H1 (cell line): ENCODE measurements at regions not wholly inside any gene's neighbourhood (a gene's known extent, or its start where the extent isn't known, plus 50 kb on each side); places are given as distances from the start of the nearest gene placed in this dataset.

ENCODE experiments used
- CTCF ChIA-PET: fragments of 300-600 bp; sonication (Branson Sonifier 250); formaldehyde crosslinking; loops from one replicate; lab custom pipeline; 2021; ENCODE audit not compliant: partially characterized antibody; lab: Charles Lee
- POLR2A ChIA-PET: fragments of 300-600 bp; sonication (Branson Sonifier 250); formaldehyde crosslinking; loops from one replicate; lab custom pipeline; 2021; ENCODE audit warnings: inconsistent platforms; ENCODE audit not compliant: partially characterized antibody; lab: Charles Lee
- DNase-seq, 2 experiments: peaks; one replicate each; pipeline versions ENCODE4 v3.0.0 to v3.0.0-alpha.2; 2010 to 2022; ENCODE audit warnings: low spot score in 2 of 2, low read depth in 1 of 2, mixed read lengths in 1 of 2
- FAIRE-seq: peaks from 2 replicates; lab custom pipeline; 2011; peaks lifted over from hg19 to GRCh38; lab: Jason Lieb, UNC
- H2AFZ ChIP-seq: 2 replicates; pipeline ENCODE4 v1.8.1; 2012; ENCODE audit warnings: low read length, inconsistent platforms
- H2AK5ac ChIP-seq: 2 replicates; pipeline ENCODE4 v1.6.1; 2013; ENCODE audit warnings: low read depth, low read length
- H2BK120ac ChIP-seq: replicated peaks from 2 replicates; pipeline ENCODE3; 2013; ENCODE audit warnings: low read depth, low read length, inconsistent platforms
- H2BK12ac ChIP-seq: 2 replicates; pipeline ENCODE4 v1.6.1; 2013; ENCODE audit warnings: low read depth, low read length
- H2BK15ac ChIP-seq: 2 replicates; pipeline ENCODE4 v1.6.1; 2013; ENCODE audit warnings: low read length
- H2BK20ac ChIP-seq: 2 replicates; pipeline ENCODE4 v1.6.1; 2013; ENCODE audit warnings: low read length
- H2BK5ac ChIP-seq: 2 replicates; pipeline ENCODE4 v1.6.1; 2013; ENCODE audit warnings: low read depth, low read length
- H3K14ac ChIP-seq: 2 replicates; pipeline ENCODE4 v1.6.1; 2013; ENCODE audit warnings: inconsistent platforms; ENCODE audit not compliant: insufficient read length
- H3K18ac ChIP-seq: 2 replicates; pipeline ENCODE4 v1.6.1; 2013; ENCODE audit warnings: low read length; ENCODE audit errors: extremely low read depth
- H3K23ac ChIP-seq: 2 replicates; pipeline ENCODE4 v1.6.1; 2013; ENCODE audit warnings: inconsistent platforms; ENCODE audit not compliant: insufficient read length
- H3K23me2 ChIP-seq: 2 replicates; pipeline ENCODE4 v1.6.1; 2013; ENCODE audit warnings: low read depth, low read length
- H3K27ac ChIP-seq: 2 replicates; pipeline ENCODE4 v1.6.1; 2011; ENCODE audit warnings: low read depth, low read length, inconsistent platforms
- H3K27me3 ChIP-seq, 4 experiments: replicated peaks in 1 of 4; 1 replicate in 1 of 4; 2 replicates in 3 of 4; pipeline versions ENCODE4 v1.6.1 to v1.8.1; 2011 to 2013; ENCODE audit warnings: low read length in 3 of 4, mild to moderate bottlenecking in 3 of 4, inconsistent platforms in 2 of 4, mixed read lengths in 2 of 4, moderate library complexity in 1 of 4; ENCODE audit not compliant: control insufficient read depth in 3 of 4, insufficient read depth in 3 of 4; ENCODE audit errors: extremely low read depth in 1 of 4
- H3K36me3 ChIP-seq, 4 experiments: 2 replicates each; pipeline versions ENCODE4 v1.6.1 to v1.8.1; 2011 to 2013; ENCODE audit warnings: mild to moderate bottlenecking in 4 of 4, low read length in 3 of 4, moderate library complexity in 2 of 4, control low read depth in 1 of 4, inconsistent platforms in 1 of 4; ENCODE audit not compliant: insufficient read depth in 4 of 4, control insufficient read depth in 2 of 4
- H3K4ac ChIP-seq: replicated peaks from 2 replicates; pipeline ENCODE3; 2013; ENCODE audit warnings: low read length, low read depth, mixed read lengths, inconsistent platforms; ENCODE audit not compliant: insufficient read length
- H3K4me1 ChIP-seq, 4 experiments: replicated peaks in 1 of 4; 1 replicate in 1 of 4; 2 replicates in 3 of 4; pipeline versions ENCODE4 v1.6.1 to v1.8.1; 2011 to 2013; ENCODE audit warnings: low read length in 3 of 4, inconsistent platforms in 2 of 4, mixed read lengths in 1 of 4; ENCODE audit not compliant: insufficient read depth in 4 of 4, control insufficient read depth in 3 of 4
- H3K4me2 ChIP-seq, 2 experiments: 2 replicates each; pipeline versions ENCODE4 v1.6.1 to v1.8.1; 2011 to 2013; ENCODE audit warnings: low read depth in 2 of 2, low read length in 2 of 2, control low read depth in 1 of 2, inconsistent platforms in 1 of 2, mild to moderate bottlenecking in 1 of 2; ENCODE audit not compliant: insufficient read depth in 1 of 2
- H3K4me3 ChIP-seq, 4 experiments: fragments of 200-600, 300-600 bp in 1 of 4; sonication (generic), shearing (Covaris generic), sonication (Bioruptor Twin) in 1 of 4; 2 replicates each; pipeline versions ENCODE4 v1.5.1 to v1.8.1; 2011 to 2016; ENCODE audit warnings: low read length in 4 of 4, low read depth in 3 of 4, control low read depth in 2 of 4, inconsistent platforms in 2 of 4, mild to moderate bottlenecking in 2 of 4, mixed read lengths in 1 of 4, moderate library complexity in 1 of 4; ENCODE audit not compliant: insufficient read depth in 2 of 4; ENCODE audit errors: extremely low read depth in 1 of 4
- H3K56ac ChIP-seq: replicated peaks from 2 replicates; pipeline ENCODE3; 2013; ENCODE audit warnings: low read depth, mild to moderate bottlenecking, mixed read lengths, low read length, inconsistent platforms; ENCODE audit not compliant: insufficient read length
- H3K79me1 ChIP-seq: 2 replicates; pipeline ENCODE4 v1.6.1; 2013; ENCODE audit warnings: low read depth, low read length, control low read depth
- H3K79me2 ChIP-seq, 2 experiments: 2 replicates each; pipeline versions ENCODE4 v1.6.1 to v1.8.1; 2012 to 2013; ENCODE audit warnings: low read length in 2 of 2, mild to moderate bottlenecking in 2 of 2, inconsistent platforms in 1 of 2; ENCODE audit not compliant: insufficient read depth in 2 of 2, control insufficient read depth in 1 of 2
- H3K9ac ChIP-seq, 4 experiments: replicated peaks in 1 of 4; 1 replicate in 1 of 4; 2 replicates in 3 of 4; pipeline versions ENCODE4 v1.6.1 to v1.8.1; 2011 to 2013; ENCODE audit warnings: low read depth in 3 of 4, low read length in 3 of 4, control low read depth in 2 of 4, mild to moderate bottlenecking in 2 of 4, moderate library complexity in 2 of 4, inconsistent platforms in 1 of 4; ENCODE audit errors: extremely low read depth in 1 of 4
- H3K9me3 ChIP-seq, 2 experiments: 2 replicates each; pipeline versions ENCODE4 v1.6.1 to v1.8.1; 2012 to 2013; ENCODE audit warnings: mild to moderate bottlenecking in 2 of 2, moderate library complexity in 2 of 2, control low read depth in 1 of 2, inconsistent platforms in 1 of 2, low read depth in 1 of 2, low read length in 1 of 2, mixed read lengths in 1 of 2; ENCODE audit not compliant: insufficient read depth in 2 of 2
- H4K20me1 ChIP-seq, 2 experiments: replicated peaks in 1 of 2; 2 replicates each; pipeline versions ENCODE3 to v1.8.1; 2011 to 2013; ENCODE audit warnings: inconsistent platforms in 2 of 2, low read length in 2 of 2, mild to moderate bottlenecking in 1 of 2; ENCODE audit not compliant: insufficient read depth in 2 of 2, control insufficient read depth in 1 of 2
- H4K5ac ChIP-seq: 2 replicates; pipeline ENCODE4 v1.6.1; 2013; ENCODE audit warnings: low read length, low read depth, mixed read lengths, inconsistent platforms; ENCODE audit not compliant: insufficient read length
- H4K8ac ChIP-seq: 2 replicates; pipeline ENCODE4 v1.8.0; 2013; ENCODE audit warnings: mild to moderate bottlenecking, moderate library complexity, low read length, inconsistent platforms; ENCODE audit not compliant: insufficient read depth; ENCODE audit errors: extremely low read depth
- H4K91ac ChIP-seq: replicated peaks from 2 replicates; pipeline ENCODE3; 2013; ENCODE audit warnings: low read length, mixed read lengths, inconsistent platforms; ENCODE audit not compliant: insufficient read length
- CHD1 ChIP-seq: IDR thresholded peaks from 2 replicates; pipeline ENCODE4 v1.6.1; 2012; ENCODE audit warnings: low read depth, low read length, improper control_type of control experiment
- FOSL1 ChIP-seq: IDR thresholded peaks from 2 replicates; pipeline ENCODE4 v1.6.1; 2011; ENCODE audit warnings: mild to moderate bottlenecking, low read depth, low read length, moderate library complexity; ENCODE audit not compliant: insufficient read depth
- GABPA ChIP-seq: IDR thresholded peaks from 2 replicates; pipeline ENCODE4 v1.6.1; 2011; ENCODE audit warnings: mild to moderate bottlenecking, low read length, moderate library complexity, borderline replicate concordance; ENCODE audit not compliant: insufficient read depth
- GTF2F1 ChIP-seq: IDR thresholded peaks from 2 replicates; pipeline ENCODE4 v1.6.1; 2012; ENCODE audit warnings: low read depth, low read length, improper control_type of control experiment, borderline replicate concordance
- JUN ChIP-seq: IDR thresholded peaks from 2 replicates; pipeline ENCODE4 v1.6.1; 2011; ENCODE audit warnings: low read depth, mild to moderate bottlenecking, improper control_type of control experiment, low read length
- KDM4A ChIP-seq: IDR thresholded peaks from one replicate; pipeline ENCODE4 v1.7.1; 2012; ENCODE audit warnings: low read depth, mild to moderate bottlenecking, moderate library complexity, low read length, inconsistent platforms; ENCODE audit not compliant: severe bottlenecking
- POLR2AphosphoS5 ChIP-seq: IDR thresholded peaks from 2 replicates; pipeline ENCODE4 v1.6.1; 2011; ENCODE audit warnings: low read depth, low read length
- RNF2 ChIP-seq: fragments of 200-900, 300-1000 bp; sonication (generic); IDR thresholded peaks from 2 replicates; pipeline ENCODE4 v1.7.1; 2016; ENCODE audit warnings: borderline replicate concordance, low read depth, mild to moderate bottlenecking, antibody characterized with exemption, low read length; ENCODE audit not compliant: poor library complexity, severe bottlenecking; ENCODE audit errors: missing control alignments
- SIN3A ChIP-seq, 2 experiments: IDR thresholded peaks in 1 of 2; conservative IDR thresholded peaks in 1 of 2; 2 replicates each; pipeline ENCODE4 v1.6.1; 2011 to 2012; ENCODE audit warnings: low read length in 2 of 2, improper control_type of control experiment in 1 of 2, low read depth in 1 of 2, mild to moderate bottlenecking in 1 of 2
- TAF1 ChIP-seq: IDR thresholded peaks from 2 replicates; pipeline ENCODE4 v1.6.1; 2011; ENCODE audit warnings: mild to moderate bottlenecking, low read depth, low read length
- WGBS, 2 experiments: shearing (Covaris generic) in 1 of 2; methylation state at CpG; one replicate each; pipeline versions ENCODE4 v1.1.6 to v1.1.7; 2013 to 2015; ENCODE audit warnings: low lambda C conversion rate in 2 of 2, mixed read lengths in 2 of 2, inconsistent platforms in 1 of 2, low coverage in 1 of 2, missing lambda C conversion rate in 1 of 2; ENCODE audit not compliant: insufficient replicate concordance in 2 of 2, insufficient coverage in 1 of 2, insufficient read length in 1 of 2; ENCODE audit errors: extremely low coverage in 1 of 2, missing lambda C conversion rate in 1 of 2; 5-methylcytosine and 5-hydroxymethylcytosine counted together
- TF ChIP-seq, protein P1 (sequence below): IDR thresholded peaks from 2 replicates; pipeline ENCODE4 v1.6.1; 2011; ENCODE audit warnings: low read length, improper control_type of control experiment

DNA sequence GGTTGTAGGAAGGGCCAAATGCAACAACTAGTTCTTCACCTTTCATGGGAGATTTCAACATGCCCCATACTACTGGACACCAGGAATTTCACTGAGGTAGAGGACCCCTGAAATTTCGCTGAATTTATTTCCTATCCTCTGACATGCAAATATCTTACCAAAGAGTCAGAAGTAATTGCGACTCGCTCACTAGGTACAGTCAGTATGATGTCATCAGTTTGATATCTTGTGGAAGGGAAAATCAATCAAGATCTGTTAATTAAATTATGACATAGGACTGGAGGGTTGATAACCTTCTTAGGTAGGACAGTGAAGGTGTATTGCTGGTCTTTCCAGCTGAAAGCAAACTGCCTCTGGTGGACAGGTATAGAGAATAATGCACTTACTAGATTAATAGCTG lies 74.9 kb upstream of the TNIK start:
- Histone ChIP-seq H2BK120ac (no peak overlapping the region), H4K8ac (no peak overlapping the region), H3K18ac (no peak overlapping the region), H4K20me1 (no peaks in the 10 kb centered on the region), H3K4me2 (no peak overlapping the region), H2BK15ac (no peak overlapping the region), H2BK5ac (no peak overlapping the region), H3K27ac (no peak overlapping the region), H4K5ac (no peak overlapping the region), H2AK5ac (no peak overlapping the region), H2BK12ac (no peak overlapping the region), H3K23ac (no peak overlapping the region), H3K14ac (no peak overlapping the region), H3K9ac (no peak overlapping the region), H3K9me3 (no peaks in the 10 kb centered on the region), H3K4ac (no peak overlapping the region), H3K79me1 (no peaks in the 10 kb centered on the region), H2BK20ac (no peak overlapping the region), H4K91ac (no peak overlapping the region), H2AFZ (no peak overlapping the region), H3K4me3 (no peak overlapping the region), H3K36me3 (no peaks in the 10 kb centered on the region), H3K23me2 (no peaks in the 10 kb centered on the region), H3K79me2 (no peaks in the 10 kb centered on the region), H3K4me1 (peaks cover 0 to 4% (median 0%) of the 10 kb centered on the region in 4 experiments; a peak in 1 of 7 replicates), H3K56ac (no peak overlapping the region), H3K27me3 (no peaks in the 10 kb centered on the region)
- ChIA-PET POLR2A (interaction anchor here (1.6 kb wide), 1 partner anchor 15 kb away, joined by 3 read pairs; no protein-coding TSS in a partner anchor), CTCF (interaction anchor here (0.7 to 1.6 kb wide), 3 partner anchors 11 to 23 kb away, joined by 3 to 5 read pairs (median 3); no protein-coding TSS in a partner anchor)
- DNase-seq (no peak), FAIRE-seq (no peak)
- WGBS, 2 experiments = 57% methylated on average over 3 of the region's 3 CpGs; no CpG with 5 or more reads in 1 of the 2 experiments
- no peak for TF ChIP-seq KDM4A
- TF ChIP-seq GTF2F1 = no peak
- no peak for TF ChIP-seq GABPA
- TF ChIP-seq TAF1 = no peak
- no peak for TF ChIP-seq SIN3A (conservative IDR thresholded peaks at IDR 0.05 in 1 of 2, IDR thresholded peaks at IDR 0.05 in 1 of 2; ENCODE audit: low read depth in 1 of 2, low read length in 2 of 2)
- no peak for TF ChIP-seq FOSL1
- no peak for TF ChIP-seq JUN
- TF ChIP-seq POLR2AphosphoS5 = no peak
- TF ChIP-seq CHD1 = no peak
- TF ChIP-seq, protein P1, sequence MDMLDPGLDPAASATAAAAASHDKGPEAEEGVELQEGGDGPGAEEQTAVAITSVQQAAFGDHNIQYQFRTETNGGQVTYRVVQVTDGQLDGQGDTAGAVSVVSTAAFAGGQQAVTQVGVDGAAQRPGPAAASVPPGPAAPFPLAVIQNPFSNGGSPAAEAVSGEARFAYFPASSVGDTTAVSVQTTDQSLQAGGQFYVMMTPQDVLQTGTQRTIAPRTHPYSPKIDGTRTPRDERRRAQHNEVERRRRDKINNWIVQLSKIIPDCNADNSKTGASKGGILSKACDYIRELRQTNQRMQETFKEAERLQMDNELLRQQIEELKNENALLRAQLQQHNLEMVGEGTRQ = no peak
- TF ChIP-seq RNF2 = no peak
